Uterus (tissue), 3 donors: ENCODE measurements at regions not wholly inside any gene's neighbourhood (a gene's known extent, or its start where the extent isn't known, plus 50 kb on each side); places are given as distances from the start of the nearest gene placed in this dataset.

Source experiments
- DNase-seq, 2 donors: peaks; one replicate each; pipeline ENCODE4 v3.0.0-alpha.2; 2019 to 2020
- H3K27ac ChIP-seq, 2 donors: fragments of 200-600 bp; sonication (generic); 1 replicate in 1 of 2; 2 replicates in 1 of 2; pipeline ENCODE4 v1.5.1; 2016 to 2018
- H3K27me3 ChIP-seq, 2 donors: fragments of 200-600 bp; sonication (generic); one replicate each; pipeline ENCODE4 v1.5.1; 2018 to 2019; ENCODE audit warnings: control low read depth in 1 of 2
- H3K36me3 ChIP-seq, 2 donors: fragments of 200-600 bp; sonication (generic); one replicate each; pipeline ENCODE4 v1.5.1; 2019; ENCODE audit warnings: control low read depth in 1 of 2
- H3K4me1 ChIP-seq, 2 donors: fragments of 200-600 bp; sonication (generic); one replicate each; pipeline ENCODE4 v1.5.1; 2018 to 2019; ENCODE audit warnings: control low read depth in 1 of 2
- H3K4me3 ChIP-seq, 2 donors: fragments of 200-600 bp; sonication (generic); 1 replicate in 1 of 2; 2 replicates in 1 of 2; pipeline ENCODE4 v1.5.1; 2018 to 2019; ENCODE audit warnings: mild to moderate bottlenecking in 1 of 2
- H3K9me3 ChIP-seq, 2 donors: fragments of 200-600 bp; sonication (generic); one replicate each; pipeline ENCODE4 v1.5.1; 2019; ENCODE audit warnings: control low read depth in 1 of 2
- POLR2A ChIP-seq, 2 donors: fragments of 450-650 bp; IDR thresholded peaks; one replicate each; pipeline ENCODE4 v1.6.1; 2016; ENCODE audit warnings: antibody characterized with exemption in 2 of 2, mild to moderate bottlenecking in 1 of 2, moderate library complexity in 1 of 2
- intact Hi-C: fragments of 100-400 bp; cut with DNase I; formaldehyde crosslinking; loops from one replicate; pipeline ENCODE4 v1.15.1; 2023; ENCODE audit warnings: low total_unique reads
- TF ChIP-seq, protein P1 (sequence below), 4 experiments: fragments of 200-600 bp in 2 of 4; fragments of 450-650 bp in 2 of 4; sonication (generic) in 2 of 4; IDR thresholded peaks; one replicate each; pipeline ENCODE4 v1.5.1; 2016 to 2019; ENCODE audit warnings: antibody characterized with exemption in 4 of 4, mild to moderate bottlenecking in 2 of 4, moderate library complexity in 1 of 4
- donor health status: DM: yes; HTN: yes; CAD: no.

DNA sequence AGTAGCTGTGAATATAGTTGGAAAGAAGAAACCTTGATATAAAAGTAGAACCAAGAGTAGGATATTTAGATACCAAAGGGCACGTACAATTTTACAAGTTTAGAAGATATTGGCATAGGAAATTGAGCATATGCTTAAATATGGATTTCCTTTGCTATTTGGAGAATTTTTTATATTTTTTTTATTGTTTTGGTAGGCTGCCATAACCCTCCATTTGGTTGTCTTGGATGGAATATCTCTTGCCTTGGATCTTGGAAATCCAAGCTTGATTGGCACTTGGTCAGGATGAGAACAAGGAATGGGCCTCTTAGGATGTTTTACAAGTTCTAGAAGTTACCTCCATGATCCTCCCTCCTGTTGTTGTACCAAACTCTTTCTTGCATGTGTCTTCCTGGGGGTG lies 297.1 kb downstream of the PRL start:
- H3K36me3 ChIP-seq, result no peaks in the 10 kb centered on the region
- no peaks in the 10 kb centered on the region for H3K27me3 ChIP-seq
- intact Hi-C loops, result no loop called here
- no peak overlapping the region for H3K4me3 ChIP-seq
- no peaks in the 10 kb centered on the region for H3K9me3 ChIP-seq
- TF ChIP-seq POLR2A (IDR thresholded peaks at IDR 0.05), result no peak
- TF ChIP-seq, protein P1, sequence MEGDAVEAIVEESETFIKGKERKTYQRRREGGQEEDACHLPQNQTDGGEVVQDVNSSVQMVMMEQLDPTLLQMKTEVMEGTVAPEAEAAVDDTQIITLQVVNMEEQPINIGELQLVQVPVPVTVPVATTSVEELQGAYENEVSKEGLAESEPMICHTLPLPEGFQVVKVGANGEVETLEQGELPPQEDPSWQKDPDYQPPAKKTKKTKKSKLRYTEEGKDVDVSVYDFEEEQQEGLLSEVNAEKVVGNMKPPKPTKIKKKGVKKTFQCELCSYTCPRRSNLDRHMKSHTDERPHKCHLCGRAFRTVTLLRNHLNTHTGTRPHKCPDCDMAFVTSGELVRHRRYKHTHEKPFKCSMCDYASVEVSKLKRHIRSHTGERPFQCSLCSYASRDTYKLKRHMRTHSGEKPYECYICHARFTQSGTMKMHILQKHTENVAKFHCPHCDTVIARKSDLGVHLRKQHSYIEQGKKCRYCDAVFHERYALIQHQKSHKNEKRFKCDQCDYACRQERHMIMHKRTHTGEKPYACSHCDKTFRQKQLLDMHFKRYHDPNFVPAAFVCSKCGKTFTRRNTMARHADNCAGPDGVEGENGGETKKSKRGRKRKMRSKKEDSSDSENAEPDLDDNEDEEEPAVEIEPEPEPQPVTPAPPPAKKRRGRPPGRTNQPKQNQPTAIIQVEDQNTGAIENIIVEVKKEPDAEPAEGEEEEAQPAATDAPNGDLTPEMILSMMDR (IDR thresholded peaks at IDR 0.05), result no peak
- H3K27ac ChIP-seq, result peak overlapping the region in 1 of 2 donors; percentile 29
- no peak for DNase-seq
- H3K4me1 ChIP-seq, result peaks cover 0 to 7% of the 10 kb centered on the region in 2 donors

DNA sequence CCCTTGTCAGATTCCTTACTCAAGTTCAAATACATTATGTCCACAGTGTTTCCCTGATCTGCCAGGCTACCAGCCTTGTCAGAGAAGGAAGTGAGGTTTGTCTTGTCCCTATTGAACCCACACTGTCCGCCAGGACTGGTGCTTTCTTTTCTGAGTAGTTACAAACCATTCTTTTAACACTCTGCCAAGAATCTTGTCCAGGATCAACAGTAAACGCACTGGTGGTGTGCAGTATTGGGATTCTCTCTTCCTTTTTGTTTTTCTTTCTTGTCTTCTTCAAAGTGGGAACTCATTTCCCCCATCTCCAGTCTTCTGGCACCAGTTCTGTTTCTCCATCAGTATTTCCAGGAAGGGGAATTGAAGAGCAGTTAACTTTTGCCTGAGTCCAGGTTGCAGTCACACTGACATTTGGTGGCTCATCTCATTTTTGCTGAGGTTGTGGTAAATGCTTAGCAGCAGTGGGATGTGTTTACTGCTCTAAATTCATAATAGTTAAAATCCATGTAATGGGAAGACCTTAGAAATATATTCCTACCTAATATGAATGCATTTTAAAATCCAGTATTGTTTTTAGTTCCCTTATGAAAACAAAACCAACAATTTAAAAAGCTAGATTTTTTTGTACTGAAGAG lies 295.3 kb downstream of the PRL start:
- no peaks in the 10 kb centered on the region for H3K9me3 ChIP-seq
- TF ChIP-seq, protein P1 (IDR thresholded peaks at IDR 0.05), result no peak
- no peak for TF ChIP-seq POLR2A (IDR thresholded peaks at IDR 0.05)
- H3K36me3 ChIP-seq, result no peaks in the 10 kb centered on the region
- H3K27ac ChIP-seq, result peak overlapping the region in 1 of 2 donors; percentile 28
- no peaks in the 10 kb centered on the region for H3K27me3 ChIP-seq
- no peak for DNase-seq
- intact Hi-C loops, result no loop called here
- no peak overlapping the region for H3K4me3 ChIP-seq
- H3K4me1 ChIP-seq, result peaks cover 0 to 7% of the 10 kb centered on the region in 2 donors

- Histone ChIP-seq H3K27me3 (no peaks in the 10 kb centered on the region), H3K9me3 (no peaks in the 10 kb centered on the region), H3K27ac (peak overlapping the region in 1 of 2 donors; percentile 33), H3K4me1 (peaks cover 0 to 7% of the 10 kb centered on the region in 2 donors), H3K4me3 (no peak overlapping the region), H3K36me3 (no peaks in the 10 kb centered on the region)
- TF ChIP-seq, protein P1 (IDR thresholded peaks at IDR 0.05), result no peak
- TF ChIP-seq POLR2A (IDR thresholded peaks at IDR 0.05), result no peak
- intact Hi-C loops, result no loop called here
- no peak for DNase-seq
These were observed 293.5 kb downstream of the PRL start for GRCh38 chr6:22003287-22003686.

DNA sequence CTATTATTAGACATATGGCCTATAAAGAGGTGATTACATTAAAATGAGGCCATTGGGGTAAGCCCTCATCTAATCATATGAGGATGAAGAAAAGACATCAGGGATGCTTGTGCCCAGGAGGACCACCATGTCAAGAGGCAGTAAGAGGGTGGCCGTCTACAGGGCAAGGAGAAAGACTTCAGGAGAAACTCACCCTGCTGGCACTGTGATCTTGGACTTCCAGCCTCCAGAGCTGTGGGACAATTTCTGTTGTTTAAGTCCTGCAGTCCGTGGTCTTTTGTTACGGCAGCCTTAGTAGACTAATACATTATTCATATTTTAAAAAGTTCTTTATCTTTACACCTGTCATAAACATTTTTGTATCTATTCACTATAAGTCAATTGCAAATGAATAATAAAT lies 290.0 kb downstream of the PRL start:
- H3K4me3 ChIP-seq, result no peak overlapping the region
- no peak for DNase-seq
- intact Hi-C loops, result no loop called here
- H3K9me3 ChIP-seq, result no peaks in the 10 kb centered on the region
- no peaks in the 10 kb centered on the region for H3K27me3 ChIP-seq
- no peak overlapping the region for H3K27ac ChIP-seq
- TF ChIP-seq, protein P1 (IDR thresholded peaks at IDR 0.05), result no peak
- TF ChIP-seq POLR2A (IDR thresholded peaks at IDR 0.05), result no peak
- H3K4me1 ChIP-seq, result no peaks in the 10 kb centered on the region
- H3K36me3 ChIP-seq, result no peaks in the 10 kb centered on the region

GRCh38 chr6:22007469-22007868 lies 289.4 kb downstream of the PRL start:
- no peak overlapping the region for H3K27ac ChIP-seq
- H3K4me3 ChIP-seq, result no peak overlapping the region
- H3K36me3 ChIP-seq, result no peaks in the 10 kb centered on the region
- TF ChIP-seq, protein P1 (IDR thresholded peaks at IDR 0.05), result no peak
- no peak for TF ChIP-seq POLR2A (IDR thresholded peaks at IDR 0.05)
- no peaks in the 10 kb centered on the region for H3K4me1 ChIP-seq
- intact Hi-C loops, result no loop called here
- H3K27me3 ChIP-seq, result no peaks in the 10 kb centered on the region
- H3K9me3 ChIP-seq, result no peaks in the 10 kb centered on the region
- DNase-seq, result no peak
